HG02610 (cell line): ENCODE measurements at regions not wholly inside any gene's neighbourhood (a gene's known extent, or its start where the extent isn't known, plus 50 kb on each side); places are given as distances from the start of the nearest gene placed in this dataset.

Experiments used
- ATAC-seq: cut with Tn5 transposase; IDR thresholded peaks from one replicate; pipeline ENCODE4 v1.9.1; 2021; ENCODE audit warnings: mild to moderate bottlenecking, moderate library complexity; ENCODE audit not compliant: unreplicated experiment

DNA sequence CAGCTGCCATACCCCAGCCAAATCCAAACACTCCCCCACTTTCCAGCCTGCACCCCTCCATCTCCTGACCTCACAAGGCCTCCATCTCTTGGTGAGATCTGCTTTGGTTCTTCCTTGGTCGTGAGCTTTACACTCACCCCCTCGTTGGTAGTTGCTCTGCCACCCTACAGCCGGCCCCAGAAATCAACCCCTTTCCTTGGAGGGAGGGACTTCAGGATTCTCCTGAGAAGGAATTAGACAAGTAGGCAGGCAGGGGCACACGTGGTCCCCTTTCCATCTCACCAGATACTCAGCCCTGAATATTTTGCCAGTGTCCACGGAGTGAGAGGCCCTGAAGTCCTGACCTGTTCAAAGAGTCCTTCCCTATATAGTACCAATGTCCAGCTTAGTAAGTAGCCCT lies 120.0 kb upstream of the PWP1 start:
- no peak for ATAC-seq

DNA sequence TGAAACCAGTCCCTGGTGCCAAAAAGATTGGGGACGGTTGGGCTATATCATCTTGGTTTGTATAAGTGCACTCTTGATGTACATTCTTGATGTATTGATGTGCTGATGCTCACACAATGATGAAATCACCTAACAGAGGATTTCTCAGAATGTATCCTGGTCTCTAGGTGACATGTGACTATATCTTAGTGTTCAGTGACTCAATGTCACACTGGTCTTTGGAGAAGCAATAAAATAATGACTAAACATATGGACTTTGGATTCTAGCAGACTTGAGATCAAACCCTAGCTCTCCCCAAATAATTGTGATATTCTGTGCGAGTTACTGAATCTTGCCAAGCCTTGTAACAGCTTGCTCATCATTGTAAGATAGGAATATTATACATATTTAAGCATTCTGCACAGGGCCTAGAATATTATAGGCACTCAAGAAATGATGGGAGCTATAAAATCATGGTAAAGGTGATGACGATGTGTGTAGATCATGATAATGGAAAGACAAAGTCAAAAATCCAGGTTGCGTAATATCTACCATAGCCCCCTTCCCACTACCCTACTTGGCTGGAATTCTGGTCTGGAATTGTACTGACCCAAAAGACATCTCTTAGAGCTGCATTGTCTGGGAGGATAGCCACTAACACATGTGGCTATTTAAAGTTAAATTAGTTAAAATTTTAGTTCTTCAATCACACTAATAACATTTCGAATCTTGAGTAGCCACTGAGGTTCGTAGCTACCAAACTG lies 117.6 kb upstream of the PWP1 start:
- no peak for ATAC-seq

DNA sequence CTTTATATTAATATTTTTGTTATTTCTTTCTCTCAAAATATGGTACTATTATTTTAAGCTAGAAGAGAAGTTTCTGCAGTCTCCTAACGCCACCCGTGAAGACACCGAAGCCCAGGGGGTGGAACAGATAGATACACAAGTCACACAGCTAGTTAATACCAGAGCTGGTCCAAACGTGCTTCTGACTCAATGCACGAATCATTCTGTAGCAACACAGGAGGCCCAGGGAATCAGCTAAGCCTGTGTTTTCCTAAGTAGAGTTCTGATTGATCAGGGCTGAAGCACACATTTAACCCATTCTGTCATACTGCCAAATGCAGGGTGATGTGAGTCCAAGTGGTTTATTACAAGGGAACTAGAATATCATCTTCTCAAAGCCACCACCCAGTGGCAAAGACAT lies 116.9 kb upstream of the PWP1 start:
- ATAC-seq = no peak

DNA sequence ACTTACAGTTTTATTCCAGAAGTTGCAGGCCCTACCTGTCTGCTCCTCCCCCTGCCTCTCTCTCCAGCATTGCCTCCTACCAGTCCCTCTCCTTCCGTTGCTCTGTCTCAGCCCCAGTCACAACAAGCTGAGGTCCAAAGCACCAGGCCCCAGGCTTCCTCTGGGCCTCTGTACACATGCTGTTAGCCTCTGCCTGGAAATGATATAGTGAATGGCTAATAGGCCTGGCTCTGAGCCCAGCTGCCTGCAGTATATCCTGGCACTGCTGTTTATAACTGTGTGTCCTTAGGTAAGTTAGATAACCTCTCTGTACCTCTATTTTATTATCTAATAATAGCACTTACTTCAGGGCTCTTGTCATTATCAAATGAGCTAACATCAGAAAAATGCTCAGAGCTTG lies 114.9 kb upstream of the PWP1 start:
- ATAC-seq = no peak

DNA sequence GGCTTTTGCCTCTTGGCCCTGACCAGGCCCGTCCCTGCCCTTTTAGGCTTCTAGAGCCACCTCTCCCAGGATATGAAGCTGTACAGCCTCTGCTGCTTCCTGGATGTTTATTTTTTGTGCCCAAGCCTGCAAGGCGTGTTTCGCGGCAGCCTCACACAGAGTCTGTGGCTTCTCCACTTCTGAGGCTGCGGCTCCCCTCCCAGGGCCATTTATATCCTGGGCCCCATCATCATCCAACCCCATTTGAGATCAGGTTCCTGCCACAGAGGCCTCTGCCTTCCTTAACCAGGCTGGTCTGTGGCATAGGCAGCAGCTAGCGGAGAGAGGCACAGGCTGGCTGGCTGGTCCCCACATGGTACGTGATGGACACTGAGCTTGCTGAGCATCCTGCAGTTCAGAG lies 114.1 kb upstream of the PWP1 start:
- no peak for ATAC-seq

DNA sequence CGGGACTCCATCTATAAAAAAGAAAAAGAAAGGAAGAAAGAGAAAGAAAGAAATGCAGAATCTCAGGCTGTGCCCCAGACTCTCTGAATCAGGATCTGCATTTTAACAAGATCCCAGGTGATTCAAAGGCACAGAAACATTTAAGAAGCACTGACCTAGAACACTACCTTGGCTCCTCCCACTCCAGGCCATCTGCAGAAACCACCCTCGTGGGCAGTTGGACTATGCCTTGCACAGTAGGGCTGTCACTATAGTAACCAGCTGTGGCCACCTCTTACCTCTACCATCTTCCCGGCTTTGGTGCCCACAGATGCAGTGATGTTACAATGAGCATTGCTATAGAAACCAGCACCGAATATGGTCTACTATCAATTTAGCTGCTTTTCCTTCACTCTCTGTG lies 110.9 kb upstream of the PWP1 start:
- no peak for ATAC-seq

DNA sequence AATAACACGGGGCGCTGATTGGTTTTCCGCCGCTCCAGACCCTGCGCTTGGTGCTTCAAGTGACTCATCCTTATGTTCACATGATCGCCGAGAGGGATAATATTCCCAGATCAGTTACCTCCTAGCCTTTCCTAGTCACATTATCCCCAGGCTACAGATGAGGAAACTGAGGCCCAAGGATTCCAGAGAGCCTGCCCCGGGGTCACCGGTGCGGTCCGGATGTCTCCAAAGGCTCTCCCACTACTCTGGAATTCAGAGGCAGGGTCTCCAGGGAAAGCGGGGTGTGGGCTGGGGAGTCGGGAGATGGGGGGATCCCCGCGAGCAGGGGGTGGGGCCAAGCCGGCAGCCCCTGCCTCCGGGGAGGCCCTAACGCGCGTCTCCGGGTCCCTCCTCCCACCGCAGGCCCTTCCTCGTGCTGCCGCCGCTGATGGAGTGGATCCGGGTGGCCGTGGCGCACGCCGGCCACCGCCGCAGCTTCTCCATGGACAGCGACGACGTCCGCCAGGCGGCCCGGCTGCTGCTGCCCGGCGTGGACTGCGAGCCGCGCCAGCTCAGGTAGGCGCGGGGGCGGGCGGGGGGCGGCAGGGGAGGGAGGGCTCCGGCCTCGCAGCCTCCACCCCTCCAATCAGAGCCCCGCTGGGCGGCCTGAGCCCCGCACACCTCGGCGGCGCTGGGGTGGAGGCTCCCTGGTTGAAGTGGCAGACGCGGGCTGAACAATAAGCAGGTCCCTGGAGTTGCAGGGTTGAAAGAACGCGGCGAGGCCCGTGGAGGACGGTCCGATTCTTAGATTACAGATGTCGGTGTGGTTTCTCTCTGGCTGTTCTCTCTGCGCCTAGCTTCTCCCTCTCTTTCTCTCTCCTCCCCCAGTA lies 104.6 kb upstream of the PWP1 start:
- no peak for ATAC-seq

DNA sequence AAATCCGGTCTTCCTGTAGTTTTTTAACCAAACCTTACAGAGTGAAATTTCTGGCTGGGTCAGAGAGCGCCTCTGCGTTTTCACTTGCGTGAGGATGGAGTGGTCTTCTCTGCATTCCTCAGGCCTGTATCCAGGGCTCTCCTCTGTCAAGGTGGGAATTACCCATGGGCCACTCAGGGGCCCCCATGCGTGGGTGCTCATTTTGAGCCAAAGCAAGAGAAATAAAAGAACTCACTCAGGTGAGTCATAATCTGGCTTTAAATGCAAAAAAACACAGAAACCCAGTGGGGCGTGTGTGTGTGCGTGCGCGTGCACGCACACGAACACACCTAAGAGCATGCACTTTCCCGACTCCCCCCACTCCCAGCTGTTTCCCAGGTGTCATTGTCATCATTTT lies 104.0 kb upstream of the PWP1 start:
- ATAC-seq = no peak

DNA sequence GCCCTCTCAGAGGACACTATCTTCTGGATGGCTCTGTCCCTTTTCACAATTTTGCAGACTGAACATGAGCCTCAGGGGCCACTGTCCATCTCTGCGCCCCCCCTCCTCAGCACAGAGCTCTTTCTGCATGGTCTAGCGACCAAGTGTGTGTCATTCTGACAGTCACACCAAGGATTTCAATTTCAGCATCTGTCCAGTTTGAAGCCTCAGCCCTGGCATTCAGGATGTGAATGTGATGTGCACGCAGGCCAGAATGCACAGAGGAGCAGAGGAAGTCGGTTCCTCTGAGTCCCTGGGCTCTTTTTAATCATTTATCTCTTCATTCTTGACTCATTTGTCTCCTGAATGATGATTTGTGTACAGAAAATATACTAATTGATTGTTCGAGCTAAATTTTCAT lies 102.0 kb upstream of the PWP1 start:
- no peak for ATAC-seq

DNA sequence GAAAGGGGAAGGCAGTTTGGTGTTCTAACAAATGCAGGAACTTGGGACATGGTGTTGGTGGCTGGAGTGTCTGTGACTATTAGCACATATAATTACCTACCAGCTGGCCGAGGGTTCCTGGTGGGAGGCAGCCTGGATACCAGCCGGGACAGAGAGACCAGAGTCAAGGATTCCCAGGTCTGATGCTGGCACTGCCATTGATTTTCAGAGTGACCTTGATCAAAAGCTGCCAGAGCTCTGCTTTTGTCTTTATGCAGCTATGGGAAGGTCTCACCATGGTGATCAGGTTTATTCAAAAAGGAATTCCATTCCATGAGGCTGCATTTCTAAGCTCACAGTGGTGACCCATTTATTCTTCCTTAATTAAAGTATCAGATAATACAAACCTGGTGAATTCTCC lies 101.0 kb upstream of the PWP1 start:
- no peak for ATAC-seq

DNA sequence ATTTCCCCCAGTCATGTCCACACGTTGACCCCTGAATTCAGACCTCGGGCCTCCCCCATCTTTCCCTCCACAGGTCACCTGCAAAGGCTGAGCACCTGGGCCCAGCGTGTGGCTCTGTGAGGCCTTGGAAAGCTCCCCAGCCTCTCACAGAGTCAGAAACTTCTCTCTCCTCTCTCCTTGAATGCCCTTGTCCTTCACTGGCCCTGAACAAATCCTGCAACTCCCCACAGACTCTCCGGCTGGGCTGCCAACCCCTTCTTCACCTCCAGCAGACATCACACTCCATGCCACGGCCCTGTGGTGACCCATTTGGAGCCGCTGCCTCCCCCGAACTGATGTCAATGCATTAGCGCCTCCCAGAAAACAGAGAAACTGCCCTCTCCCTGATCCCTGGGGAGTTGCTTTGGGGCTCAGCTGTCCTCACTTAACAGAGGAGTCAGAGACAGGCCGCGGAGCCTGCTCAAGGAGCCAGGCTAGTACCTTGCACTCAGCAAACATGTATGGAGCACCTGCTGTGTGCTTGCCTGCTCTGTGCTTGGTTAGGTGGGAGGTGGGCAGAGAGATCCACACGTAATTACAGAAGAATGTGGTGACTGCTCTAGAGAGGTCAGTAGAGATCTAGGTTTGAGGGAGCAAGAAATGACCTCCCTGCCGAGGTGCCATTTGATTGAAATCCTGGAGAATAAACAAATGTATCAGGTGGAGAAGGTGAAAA lies 99.2 kb upstream of the PWP1 start:
- no peak for ATAC-seq

DNA sequence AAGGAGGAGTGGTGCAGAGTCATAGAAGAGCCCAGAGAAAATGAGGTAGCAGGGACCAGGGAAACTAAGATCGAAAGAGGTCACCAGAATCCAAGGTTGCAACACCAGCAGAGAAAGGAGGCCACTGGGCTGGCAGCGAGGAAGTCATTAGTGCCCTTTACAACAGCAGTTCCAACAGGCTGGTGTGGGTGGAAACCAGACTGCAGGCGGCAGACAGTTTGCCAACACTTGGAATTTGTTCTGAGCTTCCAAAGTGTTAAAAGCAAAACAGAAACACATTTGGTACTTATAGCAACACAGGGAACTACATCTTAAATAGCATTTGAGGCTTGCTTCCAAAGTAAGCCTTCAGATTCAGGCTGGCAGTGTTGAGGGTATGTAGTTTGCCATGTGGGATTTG lies 95.2 kb upstream of the PWP1 start:
- ATAC-seq = no peak

DNA sequence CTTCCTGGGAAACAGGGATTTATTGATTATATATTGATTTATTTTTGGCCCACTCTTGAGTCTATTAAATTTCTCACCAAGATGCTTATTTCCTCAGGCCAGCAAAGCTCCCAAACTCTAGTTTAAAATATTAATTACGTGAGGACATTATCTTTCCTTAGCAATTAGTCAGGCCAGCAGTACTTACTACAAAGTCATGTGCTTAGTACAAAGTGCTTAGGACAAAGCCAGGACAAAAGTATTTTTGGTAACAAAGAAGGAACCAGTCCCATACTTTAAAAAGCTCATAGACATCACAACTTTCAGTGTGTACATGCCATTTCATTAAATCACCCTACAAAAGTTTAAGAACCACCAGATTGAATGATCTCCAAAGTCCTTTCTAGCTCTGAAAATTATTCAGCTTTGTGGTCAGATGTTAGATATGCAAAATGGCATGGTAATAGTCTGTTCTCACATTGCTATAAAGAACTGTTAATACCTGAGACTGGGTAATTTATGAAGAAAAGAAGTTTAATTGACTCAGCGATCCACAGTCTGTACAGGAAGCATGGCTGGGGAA lies 94.7 kb upstream of the PWP1 start:
- ATAC-seq = no peak

DNA sequence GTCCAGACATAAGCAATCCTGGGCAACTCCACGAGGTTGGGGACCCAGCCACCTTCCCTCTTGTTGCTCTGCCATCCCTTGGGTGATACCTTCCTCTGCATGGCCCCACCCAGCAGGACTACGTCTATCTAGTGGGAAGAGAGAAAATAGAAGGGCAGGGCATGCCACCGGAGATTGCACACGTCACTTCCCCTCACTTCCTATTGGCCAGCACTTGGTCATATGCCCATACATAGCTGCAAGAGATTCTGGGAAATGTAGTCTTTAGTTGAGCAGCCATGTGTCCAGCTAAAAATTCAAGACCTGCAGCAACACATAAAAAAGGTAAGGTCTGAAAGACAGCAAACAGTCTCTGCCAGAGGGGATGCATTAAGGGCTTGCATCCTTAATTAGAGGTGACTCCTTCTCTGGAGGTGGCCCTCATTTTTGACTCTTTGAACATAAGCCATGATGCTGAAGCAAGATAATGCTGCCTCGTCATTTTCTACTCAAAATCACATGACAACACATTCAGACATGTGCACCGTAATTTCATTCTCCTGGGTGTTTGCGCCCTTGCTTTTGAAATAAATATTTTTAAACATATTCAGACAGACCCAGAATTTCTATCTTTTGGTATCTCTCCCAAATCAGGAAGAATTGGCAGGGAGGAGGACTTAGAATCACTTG lies 91.8 kb upstream of the PWP1 start:
- no peak for ATAC-seq

DNA sequence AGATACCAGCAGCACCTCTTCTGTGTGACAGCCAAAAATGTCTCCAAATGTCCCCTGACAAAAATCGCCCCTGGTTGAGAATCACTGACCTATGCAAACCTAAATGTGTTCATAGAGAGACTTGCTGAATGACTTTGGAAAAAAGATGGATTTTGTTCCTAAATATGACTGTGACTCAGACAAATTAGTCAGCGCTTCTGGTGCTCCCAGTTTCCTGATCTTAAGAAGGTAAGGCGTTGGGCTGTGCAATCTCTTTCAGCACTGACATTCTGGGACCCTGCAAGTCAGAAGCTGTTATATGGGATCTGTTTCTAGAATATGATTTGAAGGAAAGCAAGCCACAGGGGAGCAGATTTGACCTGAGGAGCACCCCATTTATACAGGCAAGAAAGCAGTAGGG lies 90.6 kb upstream of the PWP1 start:
- ATAC-seq = no peak

DNA sequence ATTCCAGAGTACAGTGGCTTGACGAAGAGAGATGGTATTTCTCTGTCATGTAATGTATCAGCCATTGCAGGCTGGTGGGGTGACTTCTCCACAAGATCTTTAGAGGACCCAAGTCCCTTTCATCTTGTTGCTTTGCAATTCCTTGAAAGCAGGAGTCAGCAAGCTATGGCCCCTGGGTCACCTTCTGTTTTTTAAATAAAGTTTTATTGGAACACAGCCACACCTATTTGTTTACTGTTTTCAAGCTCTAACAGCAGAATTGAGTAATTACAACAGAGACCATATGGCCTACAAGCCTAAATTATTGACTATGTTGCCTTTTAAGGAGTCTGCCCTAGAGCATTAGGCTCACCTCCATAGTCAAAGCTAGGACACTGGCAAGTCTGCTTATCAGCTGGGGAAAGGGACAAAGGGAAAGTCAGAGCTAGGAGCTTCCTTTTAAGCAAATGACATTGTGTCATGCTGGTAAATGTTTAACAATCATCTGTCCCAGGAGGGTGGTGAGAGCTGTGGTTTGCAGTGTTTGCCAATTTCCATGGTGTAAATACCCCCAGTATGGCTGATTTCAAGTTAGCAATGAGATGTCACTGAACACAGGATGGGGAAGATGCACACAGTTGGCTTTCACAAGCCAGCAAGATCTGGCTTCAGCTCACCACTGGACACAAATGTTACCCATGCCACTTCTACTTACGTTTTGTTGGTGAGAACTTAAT lies 87.7 kb upstream of the PWP1 start:
- ATAC-seq = no peak

DNA sequence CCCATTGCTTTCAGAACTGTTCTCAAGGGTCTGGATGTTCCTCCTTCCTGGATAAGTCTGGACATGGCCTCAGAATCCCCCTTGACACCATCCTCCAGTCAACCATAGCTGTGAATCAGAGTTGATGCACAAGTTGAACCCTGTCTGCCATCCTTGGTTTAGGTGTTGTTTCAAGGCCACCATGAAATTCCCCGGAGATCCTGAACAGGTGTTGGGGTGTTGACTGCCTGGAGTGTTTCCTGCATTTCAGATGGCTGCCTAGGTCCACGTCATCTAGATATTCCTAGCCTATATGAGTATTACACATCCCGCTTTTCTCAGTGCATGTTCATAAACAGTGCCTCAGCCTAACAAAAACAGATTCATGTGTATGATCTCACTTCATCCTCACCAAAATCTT lies 86.7 kb upstream of the PWP1 start:
- no peak for ATAC-seq

DNA sequence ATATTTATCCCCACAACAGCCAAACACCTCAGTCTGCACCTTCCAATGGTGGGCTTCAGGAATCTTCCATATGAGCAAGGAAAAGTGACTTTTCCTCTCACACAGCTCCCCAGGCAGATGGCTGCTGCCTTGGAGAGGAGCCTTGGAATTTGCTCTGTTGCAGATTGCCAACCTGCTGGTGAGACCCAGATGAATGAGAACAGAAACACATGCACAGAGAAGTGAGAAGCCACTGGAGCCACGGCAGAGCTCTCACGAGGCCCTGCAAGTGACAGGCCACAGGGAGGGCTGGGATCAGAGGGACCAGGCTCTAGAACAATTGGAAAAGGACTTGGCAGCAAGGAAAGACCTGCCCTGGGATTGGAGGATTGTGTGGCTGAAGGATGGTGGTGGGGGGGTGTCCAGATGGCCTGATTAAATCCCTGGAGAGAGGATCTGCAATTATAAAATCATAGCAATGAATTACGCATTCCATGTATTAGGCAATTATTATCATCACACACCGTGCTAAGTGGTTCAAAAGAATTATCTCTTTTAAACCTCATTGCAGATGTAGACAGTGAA lies 84.9 kb upstream of the PWP1 start:
- no peak for ATAC-seq

DNA sequence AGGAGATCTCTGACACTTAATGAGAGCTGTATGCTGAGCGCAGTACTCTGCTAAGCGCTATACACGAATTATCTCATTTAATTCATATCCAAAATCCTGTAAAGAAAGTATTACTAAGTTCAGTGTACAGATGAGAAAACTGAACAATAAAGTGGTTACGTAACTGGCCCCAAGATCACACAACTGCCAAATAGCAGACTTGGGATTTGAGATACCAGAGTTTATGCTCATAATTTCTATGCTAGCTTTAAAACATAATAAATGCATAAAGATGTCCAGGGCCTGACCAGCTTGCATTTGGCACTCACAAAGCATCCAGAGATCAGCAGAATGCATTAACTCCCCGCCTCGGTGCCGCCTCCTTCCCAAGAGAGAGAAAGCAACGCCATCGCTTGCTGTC lies 83.2 kb upstream of the PWP1 start:
- ATAC-seq = no peak

DNA sequence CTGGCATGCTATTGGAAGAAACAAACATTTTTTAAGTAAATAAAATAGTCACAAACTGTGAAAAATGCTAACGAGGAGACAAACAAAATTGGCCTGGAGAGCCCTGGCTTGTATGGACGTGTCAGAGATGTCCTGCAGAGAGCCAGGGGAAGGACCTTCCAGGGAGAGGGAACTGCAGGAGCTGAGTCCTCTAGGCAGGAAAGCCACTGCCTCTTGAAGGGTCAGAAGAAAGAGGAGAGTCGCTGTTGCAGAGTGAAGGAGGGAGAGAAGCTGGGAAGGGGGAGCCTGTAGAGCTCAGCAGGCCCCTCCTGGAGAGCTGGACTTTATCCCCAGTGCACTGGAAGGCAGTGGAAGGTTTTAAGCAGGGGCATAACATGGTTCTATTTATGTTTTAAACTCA lies 80.3 kb upstream of the PWP1 start:
- ATAC-seq = no peak
